HEK293T (cell line): ENCODE measurements at regions not wholly inside any gene's neighbourhood (a gene's known extent, or its start where the extent isn't known, plus 50 kb on each side); places are given as distances from the start of the nearest gene placed in this dataset.

ENCODE experiments used
- ELF4 ChIP-seq: fragments of 450-650 bp; IDR thresholded peaks from 2 replicates; pipeline ENCODE4 v1.6.1; 2017; ENCODE audit warnings: antibody characterized with exemption
- ZNF384 ChIP-seq: fragments of 450-650 bp; IDR thresholded peaks from 2 replicates; pipeline ENCODE4 v1.6.1; 2016

GRCh38 chr11:115860246-115860645 lies 356.0 kb upstream of the CADM1 start:
- TF ChIP-seq ELF4 (no peak), ZNF384 (no peak)
